ENCODE measurements at regions not wholly inside any gene's neighbourhood (a gene's known extent, or its start where the extent isn't known, plus 50 kb on each side); places are given as distances from the start of the nearest gene placed in this dataset.

DNA sequence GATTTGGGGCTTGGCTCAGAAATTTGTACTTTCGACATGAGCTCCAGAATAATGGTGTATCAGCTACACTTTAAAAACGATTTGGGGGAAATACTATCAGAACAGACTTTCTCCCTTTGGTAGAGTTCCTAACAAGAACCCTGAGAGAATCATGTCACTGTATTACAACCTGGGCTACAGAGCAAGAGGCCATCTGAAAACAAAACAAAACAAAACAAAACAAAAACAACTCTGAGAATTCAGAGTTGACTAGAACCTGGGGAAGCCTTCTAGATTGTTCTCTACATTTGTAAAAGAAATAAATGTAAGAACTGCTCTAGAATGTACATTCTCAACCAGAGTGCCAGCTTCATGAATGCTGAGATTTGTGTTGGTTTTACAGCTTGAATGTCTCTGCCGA lies 262.6 kb upstream of the SEMA3D start:
- ATAC-seq: no peak
- Histone ChIP-seq H3K4me1 (replicated peaks in 1 of 2; ENCODE audit: control insufficient read depth in 2 of 2, insufficient read depth in 2 of 2, low read length in 2 of 2) (no peaks in the 10 kb centered on the region), H3K4me3 (no peak overlapping the region), H3K9me3 (replicated peaks; ENCODE audit: control insufficient read depth, insufficient read depth, low read depth, low read length) (no peaks in the 10 kb centered on the region), H3K9me1 (ENCODE audit: control insufficient read depth, insufficient read depth, low read length) (no peaks in the 10 kb centered on the region), H3K9ac (ENCODE audit: insufficient read depth in 1 of 2, low read depth in 2 of 2, low read length in 2 of 2) (no peak overlapping the region), H4K20me1 (replicated peaks; ENCODE audit: control insufficient read depth, insufficient read depth, low read length) (no peaks in the 10 kb centered on the region), H3K36me3 (ENCODE audit: control insufficient read depth, insufficient read depth, low read length) (no peaks in the 10 kb centered on the region), H3K79me2 (ENCODE audit: control insufficient read depth, insufficient read depth, low read length) (no peaks in the 10 kb centered on the region), H2AFZ (ENCODE audit: low read depth, low read length) (no peak overlapping the region), H3K27me3 (ENCODE audit: control insufficient read depth in 2 of 2, insufficient read depth in 2 of 2, low read length in 2 of 2) (no peaks in the 10 kb centered on the region), H3K4me2 (ENCODE audit: insufficient read depth, low read length) (no peak overlapping the region), H3K27ac (ENCODE audit: extremely low read depth, low read depth, low read length) (no peak overlapping the region)
- no TSS peak for BruUV-seq (replicated peaks)
- in situ Hi-C loops (cut with MboI): loop anchor here (25.0 kb wide), 1 partner anchor 1937 kb away; no protein-coding TSS in a partner anchor
- DNase-seq (ENCODE audit: extremely low read depth in 1 of 4, low spot score in 3 of 4): no peak
- intact Hi-C loops (cut with micrococcal nuclease): loop anchor here (10.0 kb wide), 1 partner anchor 55 kb away; no protein-coding TSS in a partner anchor
- TF ChIP-seq KDM5B (IDR thresholded peaks at IDR 0.05; ENCODE audit: insufficient replicate concordance, low read depth, low read length) (no peak), ASH1L (IDR thresholded peaks at IDR 0.05; ENCODE audit: borderline replicate concordance, low read depth, partially characterized antibody) (no peak), XRCC3 (IDR thresholded peaks at IDR 0.05) (no peak), ZNF717 (CRISPR knock-in tag; IDR thresholded peaks at IDR 0.05) (no peak), HNRNPK (IDR thresholded peaks at IDR 0.05; ENCODE audit: low read depth, low read length, poor library complexity, severe bottlenecking) (no peak), HDAC3 (IDR thresholded peaks at IDR 0.05; ENCODE audit: borderline replicate concordance, partially characterized antibody) (no peak), BHLHE40 (IDR thresholded peaks at IDR 0.05; ENCODE audit: low read length) (no peak), KLF16 (IDR thresholded peaks at IDR 0.05) (no peak), CTBP1 (IDR thresholded peaks at IDR 0.05; ENCODE audit: borderline replicate concordance) (no peak), DNMT1 (IDR thresholded peaks at IDR 0.05) (no peak)
- FAIRE-seq: no peak
- ChIA-PET CTCF (ENCODE audit: low intra/inter-chr PET ratio) (no interaction called here), POLR2A (no interaction called here)
- WGBS (ENCODE audit: insufficient coverage, low coverage, missing lambda C conversion rate): 4% methylated on average over 3 of the region's 3 CpGs

Measured in K562 (cell line).